WI38 (cell line): ENCODE measurements at regions not wholly inside any gene's neighbourhood (a gene's known extent, or its start where the extent isn't known, plus 50 kb on each side); places are given as distances from the start of the nearest gene placed in this dataset.

ENCODE experiments used
- H3K4me3 ChIP-seq: 2 replicates; pipeline ENCODE4 v1.5.1; 2011; ENCODE audit warnings: low read depth, mild to moderate bottlenecking, control low read depth, low read length
- TF ChIP-seq, protein P1 (sequence below): IDR thresholded peaks from 2 replicates; pipeline ENCODE4 v1.5.1; 2012; ENCODE audit warnings: low read depth, mild to moderate bottlenecking, control low read depth, low read length

DNA sequence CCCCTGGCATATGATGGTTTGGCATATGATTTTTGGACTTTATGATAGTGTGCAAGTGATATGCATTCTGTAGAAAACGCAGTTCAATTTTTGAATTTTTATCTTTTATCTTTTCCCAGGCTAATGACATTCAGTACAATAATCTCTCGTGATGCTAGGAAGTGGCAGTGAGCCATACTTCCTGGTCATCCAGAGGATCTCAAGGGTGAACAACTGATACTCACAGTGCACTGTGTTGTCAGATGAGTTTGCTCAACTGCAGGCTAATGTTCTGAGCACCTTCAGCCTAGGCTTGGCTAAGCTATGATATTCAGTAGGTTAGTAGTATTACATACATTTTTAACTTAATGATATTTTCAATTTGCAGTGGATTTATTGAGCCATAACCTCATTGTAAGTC, 405.3 kb downstream of the PCDH7 start:
- no peak overlapping the region for H3K4me3 ChIP-seq
- TF ChIP-seq, protein P1, sequence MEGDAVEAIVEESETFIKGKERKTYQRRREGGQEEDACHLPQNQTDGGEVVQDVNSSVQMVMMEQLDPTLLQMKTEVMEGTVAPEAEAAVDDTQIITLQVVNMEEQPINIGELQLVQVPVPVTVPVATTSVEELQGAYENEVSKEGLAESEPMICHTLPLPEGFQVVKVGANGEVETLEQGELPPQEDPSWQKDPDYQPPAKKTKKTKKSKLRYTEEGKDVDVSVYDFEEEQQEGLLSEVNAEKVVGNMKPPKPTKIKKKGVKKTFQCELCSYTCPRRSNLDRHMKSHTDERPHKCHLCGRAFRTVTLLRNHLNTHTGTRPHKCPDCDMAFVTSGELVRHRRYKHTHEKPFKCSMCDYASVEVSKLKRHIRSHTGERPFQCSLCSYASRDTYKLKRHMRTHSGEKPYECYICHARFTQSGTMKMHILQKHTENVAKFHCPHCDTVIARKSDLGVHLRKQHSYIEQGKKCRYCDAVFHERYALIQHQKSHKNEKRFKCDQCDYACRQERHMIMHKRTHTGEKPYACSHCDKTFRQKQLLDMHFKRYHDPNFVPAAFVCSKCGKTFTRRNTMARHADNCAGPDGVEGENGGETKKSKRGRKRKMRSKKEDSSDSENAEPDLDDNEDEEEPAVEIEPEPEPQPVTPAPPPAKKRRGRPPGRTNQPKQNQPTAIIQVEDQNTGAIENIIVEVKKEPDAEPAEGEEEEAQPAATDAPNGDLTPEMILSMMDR: no peak

DNA sequence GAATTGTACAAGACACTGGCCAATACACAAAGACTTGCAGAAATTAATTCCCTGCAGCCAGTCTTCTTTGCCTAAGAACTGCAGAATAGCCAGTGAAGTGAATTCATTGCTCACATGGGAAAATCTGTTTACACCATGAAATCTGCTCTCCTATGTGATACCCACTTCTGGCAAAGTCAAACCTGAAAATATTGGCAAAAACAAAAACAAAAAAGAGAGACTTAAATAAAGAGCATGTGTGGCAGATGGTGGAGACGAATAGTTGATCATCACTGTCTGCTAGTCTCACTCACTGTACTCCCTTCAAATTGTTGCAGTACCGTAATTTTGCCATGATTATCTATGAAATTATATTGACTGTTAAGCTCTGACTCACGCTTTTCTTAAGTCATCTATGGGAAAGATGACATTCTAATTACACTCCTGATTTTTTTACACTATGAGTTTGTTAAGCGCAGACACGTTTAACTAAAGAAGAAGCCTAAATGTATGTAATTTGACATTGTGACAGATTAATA, 406.8 kb downstream of the PCDH7 start:
- TF ChIP-seq, protein P1: no peak
- no peak overlapping the region for H3K4me3 ChIP-seq

DNA sequence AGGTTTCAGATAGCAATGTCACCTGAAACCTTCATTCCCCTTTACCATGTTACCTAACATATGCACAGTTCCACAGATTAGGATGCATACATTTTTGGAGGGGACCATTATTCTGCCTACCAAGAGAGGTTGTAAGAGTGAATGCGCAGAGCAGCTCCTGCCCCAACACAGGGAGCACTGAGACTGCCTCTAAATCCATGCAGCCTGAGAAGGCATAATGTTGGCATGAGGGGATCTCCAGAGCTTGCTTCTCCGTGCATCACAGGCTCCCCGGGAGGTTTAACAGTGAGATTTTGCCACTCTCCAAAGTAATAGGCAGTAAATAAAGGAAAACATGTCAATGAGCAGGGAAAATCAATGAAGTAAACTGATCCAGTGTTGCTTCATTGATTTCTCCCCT, 410.8 kb downstream of the PCDH7 start:
- H3K4me3 ChIP-seq: no peak overlapping the region
- TF ChIP-seq, protein P1: no peak

DNA sequence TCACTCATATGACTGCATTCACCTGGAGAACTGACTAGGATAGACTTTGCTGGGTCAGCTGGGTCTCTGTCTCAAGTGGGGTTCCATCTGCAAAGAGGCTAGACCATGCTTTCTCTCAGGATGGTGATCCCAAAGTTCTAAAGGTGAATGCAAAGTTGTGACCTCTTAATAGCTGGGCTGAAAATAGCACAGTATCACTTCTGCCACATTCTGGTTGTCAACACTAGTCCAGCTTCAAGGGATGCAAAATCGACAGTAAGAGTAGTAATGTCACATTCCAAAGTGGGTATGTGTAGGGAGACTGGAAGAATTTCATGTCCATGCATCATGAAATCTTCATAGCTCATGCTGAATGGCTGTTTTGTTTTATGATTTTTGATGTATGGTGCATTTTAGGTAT, 414.6 kb downstream of the PCDH7 start:
- H3K4me3 ChIP-seq: no peak overlapping the region
- TF ChIP-seq, protein P1: no peak

DNA sequence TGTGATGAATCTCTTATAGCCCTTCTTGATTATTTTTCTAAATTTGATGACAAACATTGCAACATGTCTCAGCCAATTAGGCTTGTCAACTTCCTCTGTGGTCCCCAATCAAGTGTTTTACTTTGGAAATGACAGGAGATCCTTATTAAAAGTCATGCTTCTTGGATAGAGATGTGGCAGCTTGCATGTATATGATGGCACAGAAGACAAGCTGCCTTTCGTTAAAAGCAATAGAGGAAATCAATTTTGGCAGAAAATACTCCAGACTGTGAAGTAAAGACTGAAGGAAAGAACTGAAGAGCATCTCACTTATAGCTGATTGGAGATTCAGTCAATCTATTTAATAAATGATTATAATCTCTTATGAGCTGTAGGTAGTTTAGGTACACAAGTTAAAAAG, 419.6 kb downstream of the PCDH7 start:
- H3K4me3 ChIP-seq: no peak overlapping the region
- TF ChIP-seq, protein P1: no peak

DNA sequence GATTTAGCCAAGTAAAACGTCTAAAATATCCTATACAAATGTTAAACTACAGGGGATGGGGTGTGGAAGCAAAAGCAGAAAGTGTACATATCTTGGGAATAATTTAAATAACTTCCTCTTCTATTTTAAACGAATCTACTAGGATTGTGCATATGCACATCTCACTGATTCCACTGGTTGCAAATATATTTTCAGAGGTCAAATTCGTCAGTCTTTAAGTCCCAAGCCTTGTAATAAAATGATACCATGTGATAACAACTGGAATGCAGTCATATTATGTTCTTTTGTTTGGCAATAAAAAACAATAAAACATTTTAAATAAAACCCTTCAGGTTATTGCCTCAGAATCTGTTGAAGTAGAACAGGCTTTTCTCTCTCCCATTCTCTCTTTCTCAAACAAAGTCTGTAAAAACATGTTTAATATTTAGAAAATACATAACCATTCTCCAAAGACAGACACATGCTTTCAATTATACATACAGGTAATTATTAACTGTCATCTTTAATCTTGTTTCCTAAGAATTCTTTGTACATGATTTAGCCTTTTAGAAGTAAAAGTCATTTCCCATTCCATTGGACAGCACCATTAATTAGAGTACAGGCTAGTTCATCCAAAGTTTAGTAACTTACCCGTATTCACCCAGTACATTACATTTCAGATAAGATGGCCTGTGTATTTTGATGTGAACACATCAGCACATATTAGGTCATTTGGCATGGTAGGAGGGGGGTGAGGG, 421.1 kb downstream of the PCDH7 start:
- TF ChIP-seq, protein P1: no peak

DNA sequence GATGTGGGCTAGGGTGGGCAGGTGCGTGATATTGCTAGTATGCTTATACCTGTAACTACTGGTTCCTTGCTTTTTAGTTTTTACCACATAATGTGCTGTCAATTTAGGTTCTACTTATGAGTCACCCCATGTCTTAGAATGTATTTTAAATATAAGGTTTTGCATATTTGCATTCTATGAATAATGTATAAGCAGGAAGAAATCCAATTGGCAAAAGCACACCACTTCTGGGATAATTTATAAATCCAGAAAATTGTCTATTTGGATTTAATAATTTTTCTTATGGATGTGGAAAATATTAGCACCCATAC, 421.6 kb downstream of the PCDH7 start:
- TF ChIP-seq, protein P1: no peak

More for the DNA sequence above, 421.1 kb downstream of the PCDH7 start:
- H3K4me3 ChIP-seq: no peak overlapping the region

More for the DNA sequence above, 421.6 kb downstream of the PCDH7 start:
- H3K4me3 ChIP-seq: no peak overlapping the region
